HCT116 (cell line): ENCODE measurements at regions not wholly inside any gene's neighbourhood (a gene's known extent, or its start where the extent isn't known, plus 50 kb on each side); places are given as distances from the start of the nearest gene placed in this dataset.

ENCODE experiments used
- ATAC-seq: fragments of 200-7000 bp; cut with Tn5 transposase; 2 replicates; pipeline ENCODE4 v1.9.1; 2020; ENCODE audit warnings: mild to moderate bottlenecking, moderate library complexity
- BruUV-seq: library from RNA; stranded (reverse); fragments of 400-500 nt; replicated peaks from 2 replicates; lab custom pipeline; 2021; lab: Mats Ljungman, UMichigan
- CTCF ChIA-PET: fragments of 300-600 bp; sonication (Branson Sonifier 250); formaldehyde crosslinking; loops from one replicate; lab custom pipeline; 2021; ENCODE audit warnings: antibody characterized with exemption; lab: Charles Lee
- POLR2A ChIA-PET: fragments of 300-600, 350-600 bp; sonication (Branson Sonifier 250); formaldehyde crosslinking; loops from one replicate; lab custom pipeline; 2021; ENCODE audit warnings: antibody characterized with exemption; lab: Charles Lee
- RAD21 ChIA-PET, 2 experiments: fragments of 300-600 bp; sonication (Branson Sonifier 250); formaldehyde crosslinking; loops; one replicate each; lab custom pipeline; 2023; ENCODE audit warnings: low total read pairs in 2 of 2; ENCODE audit not compliant: uncharacterized antibody in 2 of 2, unreplicated experiment in 2 of 2, low non-redundant PET in 1 of 2; lab: Charles Lee
- DNase-seq: peaks from one replicate; pipeline ENCODE4 v3.0.0-alpha.2; 2010; ENCODE audit warnings: low read depth, low spot score
- H2AFZ ChIP-seq: fragments of 200-600 bp; shearing (Covaris generic), sonication (generic); 2 replicates; pipeline ENCODE4 v1.6.1; 2017; ENCODE audit warnings: low read depth, mixed run types, mixed read lengths, antibody characterized with exemption, low read length; ENCODE audit not compliant: poor library complexity, severe bottlenecking
- H3K27ac ChIP-seq: 2 replicates; pipeline ENCODE4 v1.5.1; 2012; ENCODE audit warnings: low read depth, low read length
- H3K27me3 ChIP-seq: fragments of 200-600 bp; sonication (generic); 2 replicates; pipeline ENCODE4 v1.6.1; 2016; ENCODE audit warnings: mixed run types, low read length, mixed read lengths; ENCODE audit not compliant: insufficient read depth
- H3K36me3 ChIP-seq, 2 experiments: fragments of 200-500 bp in 1 of 2; fragments of 200-600 bp in 1 of 2; sonication (Bioruptor generic) in 1 of 2; sonication (generic) in 1 of 2; 2 replicates each; pipeline versions ENCODE4 v1.5.1 to v1.6.1; 2014 to 2016; ENCODE audit warnings: low read length in 2 of 2, inconsistent platforms in 1 of 2, mixed read lengths in 1 of 2, mixed run types in 1 of 2; ENCODE audit not compliant: insufficient read depth in 2 of 2, control insufficient read depth in 1 of 2
- H3K4me1 ChIP-seq, 2 experiments: fragments of 200-600 bp in 1 of 2; sonication (generic) in 1 of 2; 2 replicates each; pipeline versions ENCODE4 v1.5.1 to v1.6.1; 2012 to 2017; ENCODE audit warnings: low read length in 2 of 2, inconsistent platforms in 1 of 2, mild to moderate bottlenecking in 1 of 2, mixed read lengths in 1 of 2, mixed run types in 1 of 2, moderate library complexity in 1 of 2; ENCODE audit not compliant: insufficient read depth in 2 of 2, control insufficient read depth in 1 of 2
- H3K4me2 ChIP-seq: fragments of 200-600 bp; sonication (generic); 2 replicates; pipeline ENCODE4 v1.6.1; 2017; ENCODE audit warnings: mixed run types, low read length, mixed read lengths
- H3K4me3 ChIP-seq, 2 experiments: fragments of 200-600 bp in 1 of 2; sonication (generic) in 1 of 2; replicated peaks in 1 of 2; 2 replicates each; pipeline ENCODE4 v1.5.1; 2011 to 2016; ENCODE audit warnings: low read length in 2 of 2, control low read depth in 1 of 2, low read depth in 1 of 2, mild to moderate bottlenecking in 1 of 2, mixed read lengths in 1 of 2, mixed run types in 1 of 2
- H3K79me2 ChIP-seq: fragments of 200-600 bp; sonication (generic); 2 replicates; pipeline ENCODE4 v1.6.1; 2017; ENCODE audit warnings: mild to moderate bottlenecking, mixed run types, low read length, moderate library complexity, mixed read lengths; ENCODE audit not compliant: insufficient read depth
- H3K9ac ChIP-seq: fragments of 200-600 bp; sonication (generic); 2 replicates; pipeline ENCODE4 v1.6.1; 2016; ENCODE audit warnings: low read length, mixed read lengths
- H3K9me2 ChIP-seq: fragments of 200-600 bp; sonication (generic), shearing (Covaris generic); 2 replicates; pipeline ENCODE4 v1.6.1; 2017; ENCODE audit warnings: mixed run types, mild to moderate bottlenecking, moderate library complexity; ENCODE audit not compliant: insufficient read depth
- H3K9me3 ChIP-seq, 2 experiments: fragments of 200-500 bp in 1 of 2; fragments of 200-600 bp in 1 of 2; sonication (Bioruptor generic) in 1 of 2; sonication (generic) in 1 of 2; 2 replicates each; pipeline ENCODE4 v1.6.1; 2014 to 2017; ENCODE audit warnings: low read length in 2 of 2, mixed read lengths in 2 of 2, inconsistent platforms in 1 of 2, low read depth in 1 of 2, mild to moderate bottlenecking in 1 of 2, mixed run types in 1 of 2, moderate library complexity in 1 of 2; ENCODE audit not compliant: control insufficient read depth in 1 of 2, insufficient read depth in 1 of 2
- H4K20me1 ChIP-seq: fragments of 200-600 bp; sonication (generic), shearing (Covaris generic); 2 replicates; pipeline ENCODE4 v1.6.1; 2017; ENCODE audit warnings: mixed run types, mild to moderate bottlenecking, moderate library complexity; ENCODE audit not compliant: insufficient read depth
- CEBPB ChIP-seq: IDR thresholded peaks from 2 replicates; pipeline ENCODE4 v1.6.1; 2012; ENCODE audit warnings: low read depth
- ELF1 ChIP-seq: IDR thresholded peaks from 2 replicates; pipeline ENCODE4 v1.6.1; 2012; ENCODE audit warnings: low read depth, borderline replicate concordance
- EZH2 ChIP-seq: fragments of 200-600 bp; sonication (generic); IDR thresholded peaks from 2 replicates; pipeline ENCODE4 v1.6.1; 2017; ENCODE audit warnings: antibody characterized with exemption, mixed run types
- EZH2phosphoT487 ChIP-seq: fragments of 200-600 bp; IDR thresholded peaks from 2 replicates; pipeline ENCODE4 v1.6.1; 2018; ENCODE audit warnings: antibody characterized with exemption, borderline replicate concordance
- FOSL1 ChIP-seq: IDR thresholded peaks from 2 replicates; pipeline ENCODE4 v1.6.1; 2012; ENCODE audit warnings: low read depth
- JUND ChIP-seq: IDR thresholded peaks from 2 replicates; pipeline ENCODE4 v1.6.1; 2012
- POLR2AphosphoS5 ChIP-seq: IDR thresholded peaks from 2 replicates; pipeline ENCODE4 v1.6.1; 2011; ENCODE audit warnings: mild to moderate bottlenecking, low read depth, low read length, moderate library complexity
- RAD21 ChIP-seq: IDR thresholded peaks from 2 replicates; pipeline ENCODE4 v1.6.1; 2012; ENCODE audit warnings: low read depth, mild to moderate bottlenecking
- REST ChIP-seq: IDR thresholded peaks from 2 replicates; pipeline ENCODE4 v1.6.1; 2012; ENCODE audit warnings: low read depth
- SP1 ChIP-seq: IDR thresholded peaks from 2 replicates; pipeline ENCODE4 v1.6.1; 2012; ENCODE audit warnings: low read depth
- SRF ChIP-seq: IDR thresholded peaks from 2 replicates; pipeline ENCODE4 v1.6.1; 2012; ENCODE audit warnings: low read depth
- TCF7L2 ChIP-seq: IDR thresholded peaks from 2 replicates; pipeline ENCODE4 v1.7.0; 2011; ENCODE audit warnings: borderline replicate concordance, inconsistent platforms; ENCODE audit not compliant: insufficient read depth, insufficient read length; ENCODE audit errors: extremely low read depth
- ZBTB33 ChIP-seq: IDR thresholded peaks from 2 replicates; pipeline ENCODE4 v1.6.1; 2011; ENCODE audit warnings: mild to moderate bottlenecking, low read length, moderate library complexity; ENCODE audit not compliant: insufficient replicate concordance; ENCODE audit errors: extremely low read depth
- ZFX ChIP-seq: fragments of 450-650 bp; IDR thresholded peaks from 2 replicates; pipeline ENCODE4 v1.6.1; 2017
- intact Hi-C: fragments of 100-400 bp; cut with micrococcal nuclease; formaldehyde crosslinking; loops from 2 replicates; pipeline ENCODE4 v1.10.0; 2022
- TF ChIP-seq, protein P1 (sequence below), 3 experiments: fragments of 200-600 bp in 1 of 3; sonication (generic) in 1 of 3; IDR thresholded peaks in 2 of 3; conservative IDR thresholded peaks in 1 of 3; 2 replicates each; pipeline ENCODE4 v1.5.1; 2012 to 2017; ENCODE audit warnings: low read depth in 2 of 3, low read length in 2 of 3, antibody characterized with exemption in 1 of 3, borderline replicate concordance in 1 of 3, control low read depth in 1 of 3, mild to moderate bottlenecking in 1 of 3, mixed read lengths in 1 of 3, mixed run types in 1 of 3, moderate library complexity in 1 of 3; ENCODE audit not compliant: insufficient read depth in 1 of 3

DNA sequence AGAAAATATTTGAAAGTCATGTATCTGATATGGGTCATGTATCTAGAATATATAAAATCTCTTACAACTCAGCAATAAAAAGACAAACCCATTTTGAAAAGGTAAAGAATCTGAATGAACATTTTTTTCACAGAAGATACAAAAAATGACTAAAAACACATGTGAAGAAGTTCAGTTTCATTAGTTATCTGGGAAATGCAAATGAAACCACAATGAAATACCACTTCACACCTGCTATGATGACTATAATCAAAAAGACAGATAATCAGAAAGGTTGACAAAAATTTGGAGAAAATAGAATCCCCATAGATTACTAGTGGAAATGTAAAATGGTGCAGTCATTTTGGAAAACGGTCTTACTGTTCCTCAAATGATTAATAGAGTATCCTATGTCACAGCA, 631.0 kb downstream of the MRPL39 start:
- no peaks in the 10 kb centered on the region for H3K79me2 ChIP-seq
- POLR2A ChIA-PET: no interaction called here
- no peak for TF ChIP-seq FOSL1
- no peak for TF ChIP-seq SP1
- TF ChIP-seq REST: no peak
- TF ChIP-seq EZH2phosphoT487: no peak
- TF ChIP-seq, protein P1, sequence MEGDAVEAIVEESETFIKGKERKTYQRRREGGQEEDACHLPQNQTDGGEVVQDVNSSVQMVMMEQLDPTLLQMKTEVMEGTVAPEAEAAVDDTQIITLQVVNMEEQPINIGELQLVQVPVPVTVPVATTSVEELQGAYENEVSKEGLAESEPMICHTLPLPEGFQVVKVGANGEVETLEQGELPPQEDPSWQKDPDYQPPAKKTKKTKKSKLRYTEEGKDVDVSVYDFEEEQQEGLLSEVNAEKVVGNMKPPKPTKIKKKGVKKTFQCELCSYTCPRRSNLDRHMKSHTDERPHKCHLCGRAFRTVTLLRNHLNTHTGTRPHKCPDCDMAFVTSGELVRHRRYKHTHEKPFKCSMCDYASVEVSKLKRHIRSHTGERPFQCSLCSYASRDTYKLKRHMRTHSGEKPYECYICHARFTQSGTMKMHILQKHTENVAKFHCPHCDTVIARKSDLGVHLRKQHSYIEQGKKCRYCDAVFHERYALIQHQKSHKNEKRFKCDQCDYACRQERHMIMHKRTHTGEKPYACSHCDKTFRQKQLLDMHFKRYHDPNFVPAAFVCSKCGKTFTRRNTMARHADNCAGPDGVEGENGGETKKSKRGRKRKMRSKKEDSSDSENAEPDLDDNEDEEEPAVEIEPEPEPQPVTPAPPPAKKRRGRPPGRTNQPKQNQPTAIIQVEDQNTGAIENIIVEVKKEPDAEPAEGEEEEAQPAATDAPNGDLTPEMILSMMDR (IDR thresholded peaks at IDR 0.05 in 2 of 3, conservative IDR thresholded peaks at IDR 0.05 in 1 of 3; ENCODE audit: borderline replicate concordance in 1 of 3, insufficient read depth in 1 of 3, low read depth in 2 of 3, low read length in 2 of 3): no peak
- TF ChIP-seq TCF7L2: no peak
- TF ChIP-seq ELF1: no peak
- TF ChIP-seq CEBPB: no peak
- no peak for TF ChIP-seq RAD21
- no peak for TF ChIP-seq JUND
- no peak for TF ChIP-seq POLR2AphosphoS5
- TF ChIP-seq EZH2: no peak
- TF ChIP-seq SRF: no peak
- no peak for TF ChIP-seq ZFX
- TF ChIP-seq ZBTB33: no peak

More for the DNA sequence above, 631.0 kb downstream of the MRPL39 start:
- DNase-seq: no peak
- peaks cover 0 to 33% of the 10 kb centered on the region in 2 experiments; a peak in 2 of 4 replicates for H3K9me3 ChIP-seq
- H3K4me1 ChIP-seq: no peaks in the 10 kb centered on the region
- no peaks in the 10 kb centered on the region for H3K27me3 ChIP-seq
- no peaks in the 10 kb centered on the region for H3K9me2 ChIP-seq
- BruUV-seq: no TSS peak
- H3K27ac ChIP-seq: no peak overlapping the region
- H3K36me3 ChIP-seq: no peaks in the 10 kb centered on the region
- no peak overlapping the region for H3K9ac ChIP-seq
- ChIA-PET CTCF (no interaction called here), RAD21 (no interaction called here)
- H3K4me2 ChIP-seq: no peak overlapping the region
- no peak overlapping the region for H2AFZ ChIP-seq
- intact Hi-C loops: no loop called here
- no peaks in the 10 kb centered on the region; the same call in 1 of the 2 replicates for H4K20me1 ChIP-seq
- H3K4me3 ChIP-seq: no peak overlapping the region
- no peak for ATAC-seq
